ENCODE measurements at regions not wholly inside any gene's neighbourhood (a gene's known extent, or its start where the extent isn't known, plus 50 kb on each side); places are given as distances from the start of the nearest gene placed in this dataset.
A peak's percentile ranks its signal among the peaks of the same experiment; 100 is the strongest.

GRCh38 chr10:2920637-2921036 lies 146.7 kb upstream of the PFKP start:
- TF ChIP-seq CTCF (IDR thresholded peaks at IDR 0.05; ENCODE audit: borderline replicate concordance, extremely low read depth, low read length, poor library complexity, severe bottlenecking) (peak; percentile 17), EZH2 (IDR thresholded peaks at IDR 0.05; ENCODE audit: borderline replicate concordance, low read depth, low read length, severe bottlenecking) (no peak)

Measured in DND-41 (cell line).